ENCODE measurements at regions not wholly inside any gene's neighbourhood (a gene's known extent, or its start where the extent isn't known, plus 50 kb on each side); places are given as distances from the start of the nearest gene placed in this dataset.

DNA sequence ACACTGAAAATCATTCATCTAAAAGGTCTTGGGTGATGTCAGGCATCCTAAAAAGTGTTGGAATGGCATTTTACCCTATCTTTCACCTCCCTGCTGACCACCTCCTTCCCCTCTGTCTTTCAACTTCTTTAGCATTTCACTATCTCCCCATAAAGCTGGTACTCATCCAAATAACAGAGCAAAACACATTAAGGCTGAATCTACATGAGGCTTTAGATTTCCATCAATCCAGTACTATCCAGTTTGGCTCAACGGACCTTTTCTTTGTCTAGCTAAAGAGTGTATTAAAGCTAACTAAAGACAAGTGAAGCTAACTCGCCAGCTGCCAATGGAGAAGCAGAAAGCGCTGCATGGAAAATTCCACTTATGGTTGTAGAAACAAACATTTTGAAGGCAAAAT is 122.5 kb upstream of the NCKAP5 start:
- TF ChIP-seq POLR2A (IDR thresholded peaks at IDR 0.05) = no peak
- TF ChIP-seq POLR2AphosphoS5 (IDR thresholded peaks at IDR 0.05) = no peak
- TF ChIP-seq, protein P1, sequence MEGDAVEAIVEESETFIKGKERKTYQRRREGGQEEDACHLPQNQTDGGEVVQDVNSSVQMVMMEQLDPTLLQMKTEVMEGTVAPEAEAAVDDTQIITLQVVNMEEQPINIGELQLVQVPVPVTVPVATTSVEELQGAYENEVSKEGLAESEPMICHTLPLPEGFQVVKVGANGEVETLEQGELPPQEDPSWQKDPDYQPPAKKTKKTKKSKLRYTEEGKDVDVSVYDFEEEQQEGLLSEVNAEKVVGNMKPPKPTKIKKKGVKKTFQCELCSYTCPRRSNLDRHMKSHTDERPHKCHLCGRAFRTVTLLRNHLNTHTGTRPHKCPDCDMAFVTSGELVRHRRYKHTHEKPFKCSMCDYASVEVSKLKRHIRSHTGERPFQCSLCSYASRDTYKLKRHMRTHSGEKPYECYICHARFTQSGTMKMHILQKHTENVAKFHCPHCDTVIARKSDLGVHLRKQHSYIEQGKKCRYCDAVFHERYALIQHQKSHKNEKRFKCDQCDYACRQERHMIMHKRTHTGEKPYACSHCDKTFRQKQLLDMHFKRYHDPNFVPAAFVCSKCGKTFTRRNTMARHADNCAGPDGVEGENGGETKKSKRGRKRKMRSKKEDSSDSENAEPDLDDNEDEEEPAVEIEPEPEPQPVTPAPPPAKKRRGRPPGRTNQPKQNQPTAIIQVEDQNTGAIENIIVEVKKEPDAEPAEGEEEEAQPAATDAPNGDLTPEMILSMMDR (IDR thresholded peaks at IDR 0.05) = no peak
- intact Hi-C loops (cut with DNase I; ENCODE audit: low total_unique reads) (no loop called here), in situ Hi-C loops (cut with MboI; ENCODE audit: low pct_ligation_motif_present in 1 of 4, low pct_unique_long_range_greater_than_20kb in 1 of 4, low sequenced_read_pairs in 3 of 4) (no loop called here)
- Histone ChIP-seq H3K4me3 (no peak overlapping the region), H3K27ac (no peak overlapping the region), H3K4me1 (no peaks in the 10 kb centered on the region), H3K27me3 (no peaks in the 10 kb centered on the region), H3K36me3 (no peaks in the 10 kb centered on the region), H3K9me3 (no peaks in the 10 kb centered on the region)
- DNase-seq = no peak
- 56 to 63% methylated on average over 3 of the region's 3 CpGs for WGBS, 2 donors (ENCODE audit: low coverage in 1 of 2)

DNA sequence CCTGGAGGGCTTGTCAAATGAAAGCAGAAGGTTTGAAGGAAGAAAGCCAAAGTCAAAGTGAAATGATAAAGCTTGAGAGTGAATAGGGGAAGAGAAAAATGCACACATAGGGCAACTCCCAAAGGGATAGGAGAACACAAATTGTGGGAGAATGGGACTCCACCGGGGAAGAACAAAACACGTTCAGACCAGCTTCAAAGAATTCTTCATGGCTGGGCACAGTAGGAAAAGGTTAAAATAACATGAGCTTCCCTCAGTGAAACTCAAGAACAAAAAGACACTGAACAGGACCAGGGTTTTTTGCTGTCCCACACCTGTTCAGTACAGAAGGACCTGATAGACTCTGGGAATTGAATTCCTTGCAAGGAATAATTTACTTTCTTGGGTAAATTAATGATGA is 123.1 kb upstream of the NCKAP5 start:
- H3K27ac ChIP-seq = no peak overlapping the region
- H3K27me3 ChIP-seq = no peaks in the 10 kb centered on the region
- no peak for DNase-seq
- in situ Hi-C loops (cut with MboI; ENCODE audit: low pct_ligation_motif_present in 1 of 4, low pct_unique_long_range_greater_than_20kb in 1 of 4, low sequenced_read_pairs in 3 of 4) (no loop called here), intact Hi-C loops (cut with DNase I; ENCODE audit: low total_unique reads) (no loop called here)
- no peaks in the 10 kb centered on the region for H3K9me3 ChIP-seq
- no peaks in the 10 kb centered on the region for H3K36me3 ChIP-seq
- 57 to 71% methylated on average over 2 of the region's 2 CpGs for WGBS, 2 donors (ENCODE audit: low coverage in 1 of 2)
- no peak for TF ChIP-seq EP300 (IDR thresholded peaks at IDR 0.05; ENCODE audit: low read depth)
- TF ChIP-seq POLR2A (IDR thresholded peaks at IDR 0.05) = no peak
- TF ChIP-seq, protein P1 (IDR thresholded peaks at IDR 0.05) = no peak
- no peak for TF ChIP-seq POLR2AphosphoS5 (IDR thresholded peaks at IDR 0.05)
- no peaks in the 10 kb centered on the region for H3K4me1 ChIP-seq
- no peak overlapping the region for H3K4me3 ChIP-seq

DNA sequence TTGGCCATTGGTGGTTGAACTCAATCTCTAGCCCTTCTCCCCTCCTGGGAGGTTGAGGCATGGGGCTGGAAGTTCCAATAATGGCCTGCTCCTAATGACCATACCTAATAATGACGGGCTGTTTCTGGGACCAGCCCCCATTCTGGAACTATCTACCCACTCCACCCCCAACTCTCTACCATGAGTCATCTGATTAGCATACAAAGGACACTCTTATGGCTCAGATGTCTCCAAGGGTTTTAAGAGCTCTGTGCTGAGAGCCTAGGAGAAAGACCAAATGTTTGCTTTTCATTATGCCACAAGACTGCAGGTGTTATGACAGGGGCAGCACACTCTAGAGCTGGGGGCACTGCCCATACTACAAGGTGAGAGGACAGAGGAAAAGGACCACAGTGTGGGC is 137.0 kb upstream of the NCKAP5 start:
- in situ Hi-C loops (cut with MboI; ENCODE audit: low pct_ligation_motif_present in 1 of 4, low pct_unique_long_range_greater_than_20kb in 1 of 4, low sequenced_read_pairs in 3 of 4) = no loop called here
- Histone ChIP-seq H3K9me3 (peaks cover 5 to 6% of the 10 kb centered on the region in 2 donors), H3K36me3 (no peaks in the 10 kb centered on the region), H3K27me3 (no peaks in the 10 kb centered on the region), H3K4me3 (no peak overlapping the region), H3K4me1 (no peaks in the 10 kb centered on the region), H3K27ac (no peak overlapping the region)
- intact Hi-C loops (cut with DNase I; ENCODE audit: low total_unique reads) = no loop called here
- WGBS, 2 donors (ENCODE audit: low coverage in 1 of 2) = 53% methylated on average over 1 of the region's 1 CpG; no CpG with 5 or more reads in 1 of the 2 donors
- TF ChIP-seq POLR2A (IDR thresholded peaks at IDR 0.05) (no peak), EP300 (IDR thresholded peaks at IDR 0.05; ENCODE audit: low read depth) (no peak), POLR2AphosphoS5 (IDR thresholded peaks at IDR 0.05) (no peak)
- TF ChIP-seq, protein P1 (IDR thresholded peaks at IDR 0.05) = no peak
- DNase-seq = no peak

DNA sequence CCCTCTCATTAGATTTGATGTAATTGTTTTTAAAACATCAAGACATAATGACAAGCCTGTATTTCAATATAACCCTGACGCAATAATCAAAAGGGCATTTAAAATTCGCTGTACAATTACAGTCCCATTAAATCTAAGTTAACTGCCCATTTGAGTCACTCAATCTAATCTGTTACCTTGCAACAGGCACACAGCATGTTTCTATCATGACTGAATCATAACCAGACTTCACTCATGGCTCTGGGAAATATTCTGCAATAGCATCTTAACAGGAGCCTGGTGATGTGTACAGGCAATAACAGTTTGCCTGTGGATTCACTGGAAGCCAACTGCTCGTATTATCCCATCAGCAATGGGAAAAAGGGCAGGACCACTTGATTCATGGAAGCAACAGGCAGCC is 142.3 kb upstream of the NCKAP5 start:
- H3K9me3 ChIP-seq = peaks cover 5 to 6% of the 10 kb centered on the region in 2 donors
- 84 to 92% methylated on average over 2 to 3 of the region's 3 CpGs for WGBS, 2 donors (ENCODE audit: low coverage in 1 of 2)
- TF ChIP-seq POLR2A (IDR thresholded peaks at IDR 0.05) (no peak), EP300 (IDR thresholded peaks at IDR 0.05; ENCODE audit: low read depth) (no peak), POLR2AphosphoS5 (IDR thresholded peaks at IDR 0.05) (no peak)
- TF ChIP-seq, protein P1 (IDR thresholded peaks at IDR 0.05) = no peak
- H3K4me3 ChIP-seq = no peak overlapping the region
- DNase-seq = no peak
- H3K27ac ChIP-seq = no peak overlapping the region
- intact Hi-C loops (cut with DNase I; ENCODE audit: low total_unique reads) = no loop called here
- no peaks in the 10 kb centered on the region for H3K27me3 ChIP-seq
- no peaks in the 10 kb centered on the region for H3K4me1 ChIP-seq
- in situ Hi-C loops (cut with MboI; ENCODE audit: low pct_ligation_motif_present in 1 of 4, low pct_unique_long_range_greater_than_20kb in 1 of 4, low sequenced_read_pairs in 3 of 4) = no loop called here
- H3K36me3 ChIP-seq = no peaks in the 10 kb centered on the region
